ENCODE measurements at regions not wholly inside any gene's neighbourhood (a gene's known extent, or its start where the extent isn't known, plus 50 kb on each side); places are given as distances from the start of the nearest gene placed in this dataset.

- ATAC-seq: no peak
- H3K9me3 ChIP-seq: no peaks in the 10 kb centered on the region
- H3K4me3 ChIP-seq: no peak overlapping the region
- no peaks in the 10 kb centered on the region for H3K27me3 ChIP-seq
- TF ChIP-seq CTCF (IDR thresholded peaks at IDR 0.05): no peak
- H3K4me1 ChIP-seq: no peaks in the 10 kb centered on the region
- intact Hi-C loops (cut with DNase I): no loop called here
- no peaks in the 10 kb centered on the region for H3K36me3 ChIP-seq
- WGBS, 2 donors: 82 to 83% methylated on average over 2 of the region's 2 CpGs
- no peak for DNase-seq
- no peak overlapping the region for H3K27ac ChIP-seq
Observed at GRCh38 chr5:103910786-103911185, 348.2 kb upstream of the NUDT12 start.

- Histone ChIP-seq H3K9me3 (no peaks in the 10 kb centered on the region), H3K27ac (no peak overlapping the region), H3K4me1 (no peaks in the 10 kb centered on the region), H3K27me3 (no peaks in the 10 kb centered on the region), H3K4me3 (no peak overlapping the region), H3K36me3 (no peaks in the 10 kb centered on the region)
- no peak for DNase-seq
- no peak for ATAC-seq
- no peak for TF ChIP-seq CTCF (IDR thresholded peaks at IDR 0.05)
- 85 to 90% methylated on average over 2 of the region's 2 CpGs for WGBS, 2 donors
- intact Hi-C loops (cut with DNase I): no loop called here
Observed at GRCh38 chr5:103910011-103910410, 347.4 kb upstream of the NUDT12 start.

- Histone ChIP-seq H3K27ac (no peak overlapping the region), H3K9me3 (no peaks in the 10 kb centered on the region), H3K27me3 (no peaks in the 10 kb centered on the region), H3K4me3 (no peak overlapping the region), H3K36me3 (no peaks in the 10 kb centered on the region), H3K4me1 (no peaks in the 10 kb centered on the region)
- intact Hi-C loops (cut with DNase I): no loop called here
- TF ChIP-seq CTCF (IDR thresholded peaks at IDR 0.05): no peak
- 69 to 89% methylated on average over 3 of the region's 3 CpGs for WGBS, 2 donors
- DNase-seq (no peak), ATAC-seq (no peak)
Observed at GRCh38 chr5:103909391-103909790, 346.8 kb upstream of the NUDT12 start.

GRCh38 chr5:103908336-103909080 lies 345.9 kb upstream of the NUDT12 start:
- ATAC-seq (no peak), DNase-seq (no peak)
- Histone ChIP-seq H3K27ac (no peak overlapping the region), H3K9me3 (peaks cover 0 to 4% (median 0%) of the 10 kb centered on the region in 11 donors), H3K4me3 (no peak overlapping the region), H3K36me3 (no peaks in the 10 kb centered on the region), H3K4me1 (no peaks in the 10 kb centered on the region), H3K27me3 (no peaks in the 10 kb centered on the region)
- intact Hi-C loops (cut with DNase I): no loop called here
- TF ChIP-seq CTCF (IDR thresholded peaks at IDR 0.05): no peak
- WGBS, 2 donors: 67 to 74% methylated on average over 9 of the region's 9 CpGs
